ENCODE measurements at regions not wholly inside any gene's neighbourhood (a gene's known extent, or its start where the extent isn't known, plus 50 kb on each side); places are given as distances from the start of the nearest gene placed in this dataset.

GRCh38 chr2:106572541-106573450 lies 85.6 kb downstream of the CD8B2 start:
- DNase-seq (ENCODE audit: low read depth in 2 of 2, low spot score in 1 of 2), result no peak

GRCh38 chr2:106573773-106574172 lies 86.6 kb downstream of the CD8B2 start:
- no peak for DNase-seq (ENCODE audit: low read depth in 2 of 2, low spot score in 1 of 2)

GRCh38 chr2:106575955-106576354 lies 88.8 kb downstream of the CD8B2 start:
- DNase-seq (ENCODE audit: low read depth in 2 of 2, low spot score in 1 of 2), result no peak

- DNase-seq (ENCODE audit: low read depth in 2 of 2, low spot score in 1 of 2), result no peak
Observed at GRCh38 chr2:106577255-106577651, 90.1 kb downstream of the CD8B2 start.

- DNase-seq (ENCODE audit: low read depth in 2 of 2, low spot score in 1 of 2), result no peak
Observed at GRCh38 chr2:106579750-106580197, 92.6 kb downstream of the CD8B2 start.

GRCh38 chr2:106580241-106580640 lies 93.1 kb downstream of the CD8B2 start:
- DNase-seq (ENCODE audit: low read depth in 2 of 2, low spot score in 1 of 2), result no peak

- no peak for DNase-seq (ENCODE audit: low read depth in 2 of 2, low spot score in 1 of 2)
Observed at GRCh38 chr2:106581328-106581727, 94.2 kb downstream of the CD8B2 start.

- no peak for DNase-seq (ENCODE audit: low read depth in 2 of 2, low spot score in 1 of 2)
Observed at GRCh38 chr2:106581755-106582147, 94.6 kb downstream of the CD8B2 start.

GRCh38 chr2:106582148-106583143 lies 95.3 kb downstream of the CD8B2 start:
- DNase-seq (ENCODE audit: low read depth in 2 of 2, low spot score in 1 of 2), result peak; percentile 7 to 39

GRCh38 chr2:106584304-106584954 lies 97.3 kb downstream of the CD8B2 start:
- DNase-seq (ENCODE audit: low read depth in 2 of 2, low spot score in 1 of 2), result no peak

- no peak for DNase-seq (ENCODE audit: low read depth in 2 of 2, low spot score in 1 of 2)
Observed at GRCh38 chr2:106596844-106597243, 109.7 kb downstream of the CD8B2 start.

GRCh38 chr2:106599540-106599939 lies 112.4 kb downstream of the CD8B2 start:
- no peak for DNase-seq (ENCODE audit: low read depth in 2 of 2, low spot score in 1 of 2)

GRCh38 chr2:106602042-106602441 lies 114.9 kb downstream of the CD8B2 start:
- no peak for DNase-seq (ENCODE audit: low read depth in 2 of 2, low spot score in 1 of 2)

GRCh38 chr2:106606652-106607051 lies 119.5 kb downstream of the CD8B2 start:
- DNase-seq (ENCODE audit: low read depth in 2 of 2, low spot score in 1 of 2), result no peak

- no peak for DNase-seq (ENCODE audit: low read depth in 2 of 2, low spot score in 1 of 2)
Observed at GRCh38 chr2:106607371-106607770, 120.2 kb downstream of the CD8B2 start.

GRCh38 chr2:106609780-106610179 lies 122.6 kb downstream of the CD8B2 start:
- DNase-seq (ENCODE audit: low read depth in 2 of 2, low spot score in 1 of 2), result no peak

GRCh38 chr2:106614511-106615291 lies 127.5 kb downstream of the CD8B2 start:
- no peak for DNase-seq (ENCODE audit: low read depth in 2 of 2, low spot score in 1 of 2)

- DNase-seq (ENCODE audit: low read depth in 2 of 2, low spot score in 1 of 2), result no peak
Observed at GRCh38 chr2:106618614-106619013, 131.4 kb downstream of the CD8B2 start.

- no peak for DNase-seq (ENCODE audit: low read depth in 2 of 2, low spot score in 1 of 2)
Observed at GRCh38 chr2:106623456-106623855, 136.3 kb downstream of the CD8B2 start.

- DNase-seq (ENCODE audit: low read depth in 2 of 2, low spot score in 1 of 2), result no peak
Observed at GRCh38 chr2:106624787-106625380, 137.7 kb downstream of the CD8B2 start.

Data from stimulated activated CD8-positive, alpha-beta memory T cell treated with anti-CD3 and anti-CD28 coated beads, Interleukin-4, amount 100 ng/mL, for 1 hour (primary cell).